ENCODE measurements at regions not wholly inside any gene's neighbourhood (a gene's known extent, or its start where the extent isn't known, plus 50 kb on each side); places are given as distances from the start of the nearest gene placed in this dataset.
"Not testable (repeated sequence)": the region's sequence is repeated elsewhere in the genome, so short reads cannot be mapped to it uniquely, and the experiment has no call there.

DNA sequence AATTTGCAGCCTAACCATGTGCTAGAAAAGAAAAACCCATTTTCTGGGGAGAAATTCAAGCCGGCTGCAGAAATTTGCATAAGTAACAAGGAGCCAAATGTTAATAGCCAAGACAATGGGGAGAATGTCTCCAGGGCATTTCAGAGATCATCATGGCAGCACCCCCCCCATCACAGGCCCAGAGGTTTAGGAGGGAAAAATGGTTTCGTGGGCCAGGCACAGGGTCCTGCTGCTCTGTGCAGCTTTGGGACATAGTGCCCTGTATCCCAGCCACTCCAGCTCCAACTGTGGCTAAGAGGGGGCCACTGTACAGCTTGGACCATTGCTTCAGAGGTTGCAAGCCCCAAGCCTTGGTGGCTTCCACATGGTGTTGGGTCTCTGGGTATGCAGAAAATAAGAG lies 620.0 kb downstream of the PSAT1 start:
- DNase-seq (ENCODE audit: low spot score), result not testable (repeated sequence)

- no peak for DNase-seq (ENCODE audit: low spot score)
Measured at GRCh38 chr9:78918976-78919375, 622.1 kb downstream of the PSAT1 start.

- no peak for DNase-seq (ENCODE audit: low spot score)
Measured at GRCh38 chr9:78919701-78920100, 622.8 kb downstream of the PSAT1 start.

GRCh38 chr9:78921341-78921740 lies 624.4 kb downstream of the PSAT1 start:
- no peak for DNase-seq (ENCODE audit: low spot score)

DNA sequence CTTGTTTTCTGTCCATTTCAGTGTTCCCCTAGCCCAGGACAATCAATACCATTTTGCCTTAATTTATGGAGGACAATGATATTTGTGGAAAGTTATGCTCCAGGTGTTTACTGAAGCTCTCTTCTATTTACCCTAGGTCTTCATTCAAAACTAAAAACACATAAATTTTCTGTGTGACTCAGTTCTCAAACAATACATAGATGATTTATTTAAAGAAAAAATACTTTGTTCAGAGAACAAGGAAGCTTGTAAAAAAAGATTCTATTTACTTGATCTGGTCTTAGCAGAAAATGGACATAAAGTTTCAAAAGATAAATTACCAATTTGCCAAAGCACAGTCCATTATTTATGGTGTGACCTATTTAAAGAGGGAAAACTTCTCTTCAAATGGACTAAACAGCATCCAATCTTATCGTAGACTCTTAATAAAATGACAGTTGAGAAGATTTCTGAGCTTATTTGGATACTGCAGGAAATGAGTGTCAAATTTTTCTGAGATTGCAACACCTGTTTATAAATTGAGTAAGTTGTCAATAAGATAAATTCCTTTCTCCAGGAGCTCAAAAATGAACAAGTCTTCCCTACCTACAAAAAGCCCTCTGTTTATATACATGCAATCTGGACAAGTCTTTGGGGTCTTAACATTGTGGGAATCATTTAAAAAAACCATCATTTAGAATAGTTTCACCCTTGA lies 627.2 kb downstream of the PSAT1 start:
- no peak for DNase-seq (ENCODE audit: low spot score)

DNA sequence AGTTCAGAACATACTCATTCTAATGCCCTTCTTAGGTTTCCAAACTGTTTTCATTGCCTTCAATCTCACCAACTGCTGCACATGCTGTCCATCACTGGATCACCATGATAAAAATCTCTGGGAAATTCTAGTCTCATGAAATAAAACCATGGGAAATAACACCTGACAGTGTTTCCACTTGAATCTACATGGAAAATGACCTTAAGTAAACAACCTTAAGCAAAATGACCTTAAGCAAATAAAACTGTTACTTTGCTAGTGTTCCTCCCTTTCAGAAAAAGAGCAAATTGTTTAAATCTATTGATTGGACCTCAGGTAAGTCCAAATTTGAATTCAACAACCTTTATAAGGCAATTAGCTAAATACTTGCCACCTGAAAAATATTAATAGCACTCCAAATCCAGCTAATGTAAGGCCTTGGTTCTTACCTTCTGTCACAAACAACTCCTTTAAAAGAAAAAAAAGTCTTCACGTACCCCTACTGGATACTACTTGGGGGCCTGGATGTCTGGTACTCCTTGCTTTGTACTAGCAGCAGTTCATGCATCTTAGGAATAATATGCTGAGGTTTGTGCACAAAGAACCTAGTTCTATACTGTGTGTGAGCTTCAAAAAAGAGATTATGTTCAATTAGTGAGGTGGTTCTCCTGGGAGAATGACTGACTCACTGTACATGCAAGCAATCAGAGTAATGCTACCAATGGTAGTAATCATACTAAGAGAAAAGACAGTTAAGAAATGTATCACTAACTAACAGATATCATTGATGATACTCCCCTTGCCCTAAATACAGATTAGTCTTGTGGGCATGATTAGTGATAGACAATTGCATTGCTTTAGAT lies 630.4 kb downstream of the PSAT1 start:
- DNase-seq (ENCODE audit: low spot score), result no peak

GRCh38 chr9:78928625-78929405 lies 631.9 kb downstream of the PSAT1 start:
- no peak for DNase-seq (ENCODE audit: low spot score)

DNA sequence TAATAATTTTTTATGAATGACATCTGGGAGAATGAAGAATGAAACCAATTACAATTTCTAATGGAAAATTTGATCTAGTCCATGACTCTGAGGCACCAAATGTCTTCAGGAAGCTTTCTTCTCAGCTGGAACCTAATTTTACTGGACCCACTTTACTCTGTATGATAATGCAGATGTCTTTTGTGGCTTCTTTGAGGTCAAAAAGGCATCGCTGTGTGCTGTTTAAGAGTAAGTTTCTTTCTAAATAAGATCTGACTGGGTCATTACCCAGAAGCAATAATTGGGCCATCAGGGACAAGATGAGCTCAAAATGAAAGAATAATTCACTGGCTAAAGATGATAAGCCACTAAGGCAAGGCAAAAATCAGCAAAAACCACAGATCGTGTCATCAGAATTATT lies 633.4 kb downstream of the PSAT1 start:
- DNase-seq (ENCODE audit: low spot score), result no peak

DNA sequence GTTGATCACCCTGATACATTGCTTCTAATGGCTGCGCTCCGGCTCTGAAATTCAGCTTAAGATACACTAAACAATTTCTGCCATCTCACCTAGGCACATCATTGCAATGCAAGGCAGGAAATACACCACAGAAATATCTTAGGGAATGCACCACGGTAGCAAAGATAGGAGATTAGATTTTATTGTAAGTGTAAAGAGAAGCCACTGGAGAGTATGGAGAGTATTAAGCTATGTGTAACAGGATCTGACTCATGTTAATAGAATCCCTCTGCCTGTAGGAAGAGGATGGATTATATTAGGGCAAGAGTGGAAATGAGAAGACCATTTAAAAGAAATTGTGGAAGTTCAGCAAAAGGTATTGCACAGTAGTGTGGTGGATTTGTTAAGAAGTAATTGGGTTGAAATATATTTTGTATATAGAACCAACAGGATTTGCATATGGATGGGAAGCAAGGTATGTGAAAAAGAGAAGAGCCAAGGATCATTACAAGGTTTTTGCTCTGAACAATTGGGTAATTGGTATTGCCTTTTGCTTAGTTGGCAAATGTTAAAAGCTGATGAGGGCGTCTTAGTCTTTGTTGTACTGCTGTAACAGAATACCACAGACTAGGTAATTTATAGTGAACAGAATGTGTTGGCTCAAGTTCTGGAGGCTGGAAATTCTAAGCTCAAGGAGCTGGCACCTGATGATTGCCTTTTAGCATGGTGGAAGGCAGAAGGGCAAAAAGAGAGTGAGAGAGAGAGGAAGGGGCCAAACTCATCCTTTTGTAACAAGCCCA lies 636.1 kb downstream of the PSAT1 start:
- no peak for DNase-seq (ENCODE audit: low spot score)

- DNase-seq (ENCODE audit: low spot score), result no peak
Measured at GRCh38 chr9:78934880-78935279, 636.9 kb upstream of the TLE4 start.

DNA sequence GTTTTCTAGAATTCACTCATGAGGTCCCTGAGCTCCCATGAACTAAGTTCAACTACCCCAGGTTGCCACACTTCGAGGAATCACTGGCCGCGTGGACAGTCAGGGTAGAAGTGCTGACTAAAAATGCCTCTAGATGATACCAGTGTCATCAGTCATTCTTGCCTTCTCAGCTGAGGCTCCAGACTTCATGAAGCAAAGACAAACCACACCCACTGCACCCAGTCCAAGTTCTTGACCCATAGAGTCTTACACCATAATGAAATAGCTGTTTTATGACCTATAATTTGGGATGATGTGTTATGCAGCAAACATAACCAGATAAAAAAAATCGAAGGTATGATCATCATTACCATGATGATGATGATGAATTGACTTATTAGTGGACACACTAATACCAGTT lies 632.9 kb upstream of the TLE4 start:
- no peak for DNase-seq (ENCODE audit: low spot score)

GRCh38 chr9:78939311-78940065 lies 632.3 kb upstream of the TLE4 start:
- DNase-seq (ENCODE audit: low spot score), result no peak

- DNase-seq (ENCODE audit: low spot score), result no peak
Measured at GRCh38 chr9:78940121-78940855, 631.5 kb upstream of the TLE4 start.

- no peak for DNase-seq (ENCODE audit: low spot score)
Measured at GRCh38 chr9:78954286-78954685, 617.5 kb upstream of the TLE4 start.

GRCh38 chr9:78958892-78959291 lies 612.9 kb upstream of the TLE4 start:
- DNase-seq (ENCODE audit: low spot score), result no peak

GRCh38 chr9:78962156-78962555 lies 609.6 kb upstream of the TLE4 start:
- no peak for DNase-seq (ENCODE audit: low spot score)

DNA sequence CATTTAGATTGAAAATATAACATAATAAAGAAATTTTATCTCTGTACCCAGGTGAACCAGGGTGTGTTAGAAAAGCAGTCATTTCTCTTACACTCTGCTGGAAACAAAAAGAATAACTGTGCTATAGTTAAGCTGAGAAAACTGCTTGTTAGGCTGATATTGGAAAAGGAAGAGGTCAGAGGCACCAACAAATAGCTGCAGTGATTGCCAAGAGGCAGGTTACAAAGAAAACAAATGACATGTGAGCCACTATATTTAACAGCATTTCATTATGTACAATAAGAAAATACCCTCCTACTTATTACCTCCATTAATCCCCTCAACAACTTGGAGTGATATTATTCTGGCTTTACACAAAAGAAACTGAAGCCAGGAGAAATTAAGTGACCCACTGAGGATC lies 607.9 kb upstream of the TLE4 start:
- DNase-seq (ENCODE audit: low spot score), result no peak

DNA sequence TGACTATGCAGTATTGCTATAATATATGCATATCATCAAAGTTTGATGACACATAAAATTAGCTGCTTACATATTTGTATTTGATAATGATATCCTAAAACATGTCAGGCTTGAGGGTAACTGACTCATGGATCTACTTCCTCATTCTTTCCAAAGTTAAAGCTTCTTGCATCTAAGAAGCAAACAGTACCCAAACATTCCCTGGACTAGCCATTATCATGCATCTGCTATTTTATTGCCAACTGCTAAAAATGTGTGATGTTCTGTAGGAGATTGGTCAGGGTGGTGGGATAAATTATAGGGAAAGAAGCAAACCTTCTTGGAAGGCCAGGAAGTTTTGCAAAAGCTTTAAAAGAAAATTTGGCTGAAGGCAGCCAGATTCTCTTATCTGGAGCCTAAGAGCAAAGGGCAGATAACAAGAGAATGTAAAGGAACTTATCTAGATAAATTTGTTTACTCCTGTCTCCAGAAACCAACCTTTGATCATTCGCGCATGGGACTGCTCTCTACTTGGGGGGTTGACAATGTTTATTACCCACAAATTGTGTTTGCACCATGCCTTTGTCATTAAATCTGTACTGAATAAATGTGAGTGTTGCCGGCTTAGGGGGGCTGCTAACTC lies 604.1 kb upstream of the TLE4 start:
- no peak for DNase-seq (ENCODE audit: low spot score)

DNA sequence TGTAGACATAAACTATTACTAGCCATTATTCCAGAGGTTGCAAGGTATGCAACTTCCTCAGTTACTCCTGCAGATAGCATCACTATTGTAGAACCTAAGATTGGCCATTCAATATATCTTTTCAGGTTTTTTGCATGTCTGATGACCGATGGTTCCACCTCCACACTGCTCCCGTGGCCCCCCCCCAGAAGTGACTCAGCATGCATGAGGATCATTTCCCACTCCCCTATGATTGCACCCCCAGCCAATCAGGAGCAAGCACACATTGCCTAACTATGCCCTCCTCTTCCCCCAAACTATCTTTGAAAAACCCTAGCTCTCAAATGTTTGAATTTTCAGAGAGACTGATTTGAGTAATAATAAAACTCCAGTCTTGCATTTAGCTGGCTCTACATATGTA lies 601.4 kb upstream of the TLE4 start:
- DNase-seq (ENCODE audit: low spot score), result no peak

- DNase-seq (ENCODE audit: low spot score), result no peak
Measured at GRCh38 chr9:78971540-78971939, 600.2 kb upstream of the TLE4 start.
